ENCODE measurements at regions not wholly inside any gene's neighbourhood (a gene's known extent, or its start where the extent isn't known, plus 50 kb on each side); places are given as distances from the start of the nearest gene placed in this dataset.

GRCh38 chrX:148385471-148385870 lies 114.9 kb upstream of the AFF2 start:
- Histone ChIP-seq H3K27me3 (ENCODE audit: control insufficient read depth in 3 of 3, insufficient read depth in 3 of 3, low read length in 2 of 3) (peaks cover 0 to 2% (median 0%) of the 10 kb centered on the region in 3 donors), H3K36me3 (ENCODE audit: control insufficient read depth in 4 of 4, insufficient read depth in 4 of 4, low read length in 4 of 4) (no peaks in the 10 kb centered on the region), H3K4me1 (ENCODE audit: control insufficient read depth in 5 of 5, insufficient read depth in 5 of 5, low read length in 5 of 5) (no peaks in the 10 kb centered on the region), H3K9me3 (ENCODE audit: control insufficient read depth in 4 of 4, insufficient read depth in 3 of 4, low read length in 3 of 4) (no peaks in the 10 kb centered on the region), H3K9ac (ENCODE audit: insufficient read depth in 1 of 2, low read length in 2 of 2) (no peak overlapping the region), H3K27ac (ENCODE audit: low read depth in 1 of 2, low read length in 1 of 2) (no peak overlapping the region), H3K4me3 (no peak overlapping the region)
- ATAC-seq (ENCODE audit: insufficient read depth, low FRiP score): no peak
- no peak for DNase-seq
- TF ChIP-seq CTCF (IDR thresholded peaks at IDR 0.05; ENCODE audit: control extremely low read depth, extremely low read depth): no peak
- 66 to 97% methylated on average over 2 of the region's 2 CpGs for WGBS, 2 donors

GRCh38 chrX:148389629-148390028 lies 110.8 kb upstream of the AFF2 start:
- no peak overlapping the region for H3K4me3 ChIP-seq
- 68 to 77% methylated on average over 2 of the region's 2 CpGs for WGBS, 2 donors
- H3K27ac ChIP-seq (ENCODE audit: low read depth in 1 of 2, low read length in 1 of 2): no peak overlapping the region
- peaks cover 0 to 2% (median 0%) of the 10 kb centered on the region in 3 donors for H3K27me3 ChIP-seq (ENCODE audit: control insufficient read depth in 3 of 3, insufficient read depth in 3 of 3, low read length in 2 of 3)
- H3K4me1 ChIP-seq (ENCODE audit: control insufficient read depth in 5 of 5, insufficient read depth in 5 of 5, low read length in 5 of 5): no peaks in the 10 kb centered on the region
- no peaks in the 10 kb centered on the region for H3K36me3 ChIP-seq (ENCODE audit: control insufficient read depth in 4 of 4, insufficient read depth in 4 of 4, low read length in 4 of 4)
- ATAC-seq (ENCODE audit: insufficient read depth, low FRiP score) (no peak), DNase-seq (no peak)
- H3K9me3 ChIP-seq (ENCODE audit: control insufficient read depth in 4 of 4, insufficient read depth in 3 of 4, low read length in 3 of 4): no peaks in the 10 kb centered on the region
- no peak overlapping the region for H3K9ac ChIP-seq (ENCODE audit: insufficient read depth in 1 of 2, low read length in 2 of 2)
- TF ChIP-seq CTCF (IDR thresholded peaks at IDR 0.05; ENCODE audit: control extremely low read depth, extremely low read depth): no peak

- no peaks in the 10 kb centered on the region for H3K36me3 ChIP-seq (ENCODE audit: control insufficient read depth in 4 of 4, insufficient read depth in 4 of 4, low read length in 4 of 4)
- WGBS, 2 donors: 68 to 91% methylated on average over 3 of the region's 3 CpGs
- H3K9me3 ChIP-seq (ENCODE audit: control insufficient read depth in 4 of 4, insufficient read depth in 3 of 4, low read length in 3 of 4): peaks cover 0 to 2% (median 0%) of the 10 kb centered on the region in 4 donors
- DNase-seq (no peak), ATAC-seq (ENCODE audit: insufficient read depth, low FRiP score) (no peak)
- H3K27ac ChIP-seq (ENCODE audit: low read depth in 1 of 2, low read length in 1 of 2): no peak overlapping the region
- H3K4me1 ChIP-seq (ENCODE audit: control insufficient read depth in 5 of 5, insufficient read depth in 5 of 5, low read length in 5 of 5): no peaks in the 10 kb centered on the region
- no peaks in the 10 kb centered on the region for H3K27me3 ChIP-seq (ENCODE audit: control insufficient read depth in 3 of 3, insufficient read depth in 3 of 3, low read length in 2 of 3)
- no peak overlapping the region for H3K9ac ChIP-seq (ENCODE audit: insufficient read depth in 1 of 2, low read length in 2 of 2)
- no peak overlapping the region for H3K4me3 ChIP-seq
- no peak for TF ChIP-seq CTCF (IDR thresholded peaks at IDR 0.05; ENCODE audit: control extremely low read depth, extremely low read depth)
Observed at GRCh38 chrX:148412006-148412405, 88.4 kb upstream of the AFF2 start.

GRCh38 chrX:148416142-148416541 lies 84.3 kb upstream of the AFF2 start:
- Histone ChIP-seq H3K27me3 (ENCODE audit: control insufficient read depth in 3 of 3, insufficient read depth in 3 of 3, low read length in 2 of 3) (no peaks in the 10 kb centered on the region), H3K9ac (ENCODE audit: insufficient read depth in 1 of 2, low read length in 2 of 2) (no peak overlapping the region), H3K9me3 (ENCODE audit: control insufficient read depth in 4 of 4, insufficient read depth in 3 of 4, low read length in 3 of 4) (peaks cover 0 to 2% (median 0%) of the 10 kb centered on the region in 4 donors), H3K27ac (ENCODE audit: low read depth in 1 of 2, low read length in 1 of 2) (no peak overlapping the region), H3K36me3 (ENCODE audit: control insufficient read depth in 4 of 4, insufficient read depth in 4 of 4, low read length in 4 of 4) (no peaks in the 10 kb centered on the region), H3K4me3 (no peak overlapping the region), H3K4me1 (ENCODE audit: control insufficient read depth in 5 of 5, insufficient read depth in 5 of 5, low read length in 5 of 5) (no peaks in the 10 kb centered on the region)
- ATAC-seq (ENCODE audit: insufficient read depth, low FRiP score) (no peak), DNase-seq (no peak)
- no peak for TF ChIP-seq CTCF (IDR thresholded peaks at IDR 0.05; ENCODE audit: control extremely low read depth, extremely low read depth)
- 60 to 74% methylated on average over 2 of the region's 2 CpGs for WGBS, 2 donors
